ENCODE measurements at regions not wholly inside any gene's neighbourhood (a gene's known extent, or its start where the extent isn't known, plus 50 kb on each side); places are given as distances from the start of the nearest gene placed in this dataset.

GRCh38 chr17:63071797-63072196 lies 105.8 kb downstream of the TANC2 start:
- no peak for TF ChIP-seq POLR2A (IDR thresholded peaks at IDR 0.05)
- no peak for TF ChIP-seq CTCF (IDR thresholded peaks at IDR 0.05)
